ENCODE measurements at regions not wholly inside any gene's neighbourhood (a gene's known extent, or its start where the extent isn't known, plus 50 kb on each side); places are given as distances from the start of the nearest gene placed in this dataset.
"Not testable (repeated sequence)": the region's sequence is repeated elsewhere in the genome, so short reads cannot be mapped to it uniquely, and the experiment has no call there.

- DNase-seq (ENCODE audit: low read depth in 2 of 3, low spot score in 2 of 3), result not testable (repeated sequence)
Measured at GRCh38 chr10:42533866-42534265, 104.5 kb downstream of the ZNF33B start.

GRCh38 chr10:42532996-42533395, 105.4 kb downstream of the ZNF33B start:
- no peak for DNase-seq (ENCODE audit: low read depth in 2 of 3, low spot score in 2 of 3)

DNA sequence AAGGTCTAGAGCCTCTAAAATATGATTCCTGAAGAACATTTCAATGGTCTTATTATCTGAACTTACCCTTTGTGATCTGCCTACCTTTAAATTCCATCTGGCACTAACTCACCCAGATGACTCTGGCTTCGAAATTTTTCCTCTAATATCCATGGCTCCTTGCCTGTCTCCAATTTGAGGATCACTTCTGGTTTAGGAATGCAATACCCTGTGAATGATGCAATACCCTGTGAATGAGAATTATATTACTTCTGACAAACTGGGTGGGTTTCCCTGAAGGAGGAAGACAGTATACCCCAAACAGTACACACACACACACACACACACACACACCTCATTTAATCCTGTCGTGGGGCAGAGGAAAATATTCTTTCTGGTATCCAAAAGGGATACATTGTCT, 115.3 kb downstream of the ZNF33B start:
- DNase-seq (ENCODE audit: low read depth in 2 of 3, low spot score in 2 of 3), result no peak

GRCh38 chr10:42519761-42520460, 118.5 kb downstream of the ZNF33B start:
- no peak for DNase-seq (ENCODE audit: low read depth in 2 of 3, low spot score in 2 of 3)

GRCh38 chr10:42519079-42519478, 119.3 kb downstream of the ZNF33B start:
- no peak for DNase-seq (ENCODE audit: low read depth in 2 of 3, low spot score in 2 of 3)

DNA sequence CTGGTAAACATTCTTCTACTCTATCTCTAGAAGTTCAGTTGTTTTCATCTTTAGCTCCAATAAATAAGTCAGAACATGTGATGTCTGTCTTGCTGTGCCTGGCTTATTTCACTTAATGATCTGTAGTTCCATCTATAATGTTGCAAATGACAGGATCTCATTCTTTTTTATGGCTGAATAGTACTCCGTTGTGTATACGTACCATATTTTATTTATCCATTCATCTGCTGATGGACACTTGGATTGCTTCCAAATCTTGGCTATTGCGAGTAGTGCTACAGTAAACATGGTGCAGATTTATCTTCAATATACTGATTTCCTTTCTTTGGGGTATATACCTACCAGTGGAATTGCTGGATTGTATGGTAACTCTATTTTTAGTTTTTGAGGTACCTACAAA, 124.4 kb downstream of the ZNF33B start:
- no peak for DNase-seq (ENCODE audit: low read depth in 2 of 3, low spot score in 2 of 3)

DNA sequence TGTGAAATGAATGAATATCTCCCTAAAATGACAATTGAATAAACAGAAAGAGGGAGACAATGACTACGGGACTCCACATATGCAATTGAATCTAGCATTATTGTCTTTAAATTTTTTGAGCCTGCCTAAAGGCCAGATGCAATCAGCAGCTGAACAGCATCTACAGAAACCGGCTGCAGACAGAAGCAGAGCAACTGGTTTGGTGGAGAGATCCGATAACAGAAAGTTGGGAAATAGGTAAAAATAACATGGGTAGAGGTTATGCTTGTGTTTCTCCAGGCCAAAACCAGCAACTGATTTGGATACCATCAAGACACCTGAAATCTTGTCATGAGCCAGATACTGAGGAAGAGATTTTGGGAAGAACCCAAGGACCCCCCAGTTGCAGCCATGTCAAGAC, 146.6 kb downstream of the ZNF33B start:
- no peak for DNase-seq (ENCODE audit: low read depth in 2 of 3, low spot score in 2 of 3)

DNA sequence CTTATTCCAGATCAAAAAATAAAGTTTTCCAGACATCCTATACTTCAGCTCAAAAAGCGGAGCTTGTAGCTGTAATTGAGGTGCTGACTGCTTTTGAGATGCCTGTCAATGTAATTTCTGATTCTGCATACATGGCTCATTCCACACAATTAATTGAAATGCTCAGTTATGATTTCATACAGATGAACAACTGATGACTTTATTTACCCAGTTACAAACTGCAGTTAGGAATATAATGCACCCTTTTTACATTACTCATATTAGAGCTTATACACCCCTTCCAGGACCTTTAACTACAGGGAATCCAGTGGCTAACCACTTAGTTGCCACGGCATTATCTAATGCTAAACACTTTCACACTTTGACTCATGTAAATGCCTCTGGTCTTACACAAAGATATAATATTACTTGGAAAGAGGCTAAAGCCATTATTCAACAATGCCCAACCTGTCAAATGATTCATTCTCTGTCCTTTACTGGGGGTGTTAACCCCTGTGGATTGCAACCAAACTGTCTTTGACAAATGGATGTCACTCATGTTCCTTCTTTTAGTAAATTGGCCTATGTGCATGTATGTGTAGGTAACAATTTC, 147.3 kb downstream of the ZNF33B start:
- DNase-seq (ENCODE audit: low read depth in 2 of 3, low spot score in 2 of 3), result no peak

DNA sequence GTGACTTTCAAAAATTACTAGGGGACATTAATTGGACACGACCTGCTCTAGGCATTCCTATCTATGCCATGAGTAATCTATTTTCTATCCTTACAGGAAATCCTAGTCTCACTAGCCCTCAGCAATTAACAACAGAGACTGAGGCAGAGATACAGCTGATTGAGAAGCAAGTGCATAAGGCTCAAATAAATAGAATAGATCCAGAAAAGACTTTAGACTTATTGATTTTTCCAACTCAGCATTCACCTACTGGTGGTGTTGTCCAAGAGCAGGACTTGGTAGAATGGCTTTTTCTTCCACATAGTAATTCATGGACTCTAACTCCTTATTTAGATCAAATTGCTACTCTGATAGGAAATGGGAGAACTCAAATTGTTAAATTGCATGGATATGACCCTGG, 148.0 kb downstream of the ZNF33B start:
- no peak for DNase-seq (ENCODE audit: low read depth in 2 of 3, low spot score in 2 of 3)

- DNase-seq (ENCODE audit: low read depth in 2 of 3, low spot score in 2 of 3), result no peak
Measured at GRCh38 chr10:42488416-42488815, 150.0 kb downstream of the ZNF33B start.

GRCh38 chr10:42482411-42482810, 156.0 kb downstream of the ZNF33B start:
- DNase-seq (ENCODE audit: low read depth in 2 of 3, low spot score in 2 of 3), result no peak

- DNase-seq (ENCODE audit: low read depth in 2 of 3, low spot score in 2 of 3), result no peak
Measured at GRCh38 chr10:42479057-42479456, 159.3 kb downstream of the ZNF33B start.

- no peak for DNase-seq (ENCODE audit: low read depth in 2 of 3, low spot score in 2 of 3)
Measured at GRCh38 chr10:42477170-42477569, 161.2 kb downstream of the ZNF33B start.

- DNase-seq (ENCODE audit: low read depth in 2 of 3, low spot score in 2 of 3), result no peak
Measured at GRCh38 chr10:42476101-42476500, 162.3 kb downstream of the ZNF33B start.

DNA sequence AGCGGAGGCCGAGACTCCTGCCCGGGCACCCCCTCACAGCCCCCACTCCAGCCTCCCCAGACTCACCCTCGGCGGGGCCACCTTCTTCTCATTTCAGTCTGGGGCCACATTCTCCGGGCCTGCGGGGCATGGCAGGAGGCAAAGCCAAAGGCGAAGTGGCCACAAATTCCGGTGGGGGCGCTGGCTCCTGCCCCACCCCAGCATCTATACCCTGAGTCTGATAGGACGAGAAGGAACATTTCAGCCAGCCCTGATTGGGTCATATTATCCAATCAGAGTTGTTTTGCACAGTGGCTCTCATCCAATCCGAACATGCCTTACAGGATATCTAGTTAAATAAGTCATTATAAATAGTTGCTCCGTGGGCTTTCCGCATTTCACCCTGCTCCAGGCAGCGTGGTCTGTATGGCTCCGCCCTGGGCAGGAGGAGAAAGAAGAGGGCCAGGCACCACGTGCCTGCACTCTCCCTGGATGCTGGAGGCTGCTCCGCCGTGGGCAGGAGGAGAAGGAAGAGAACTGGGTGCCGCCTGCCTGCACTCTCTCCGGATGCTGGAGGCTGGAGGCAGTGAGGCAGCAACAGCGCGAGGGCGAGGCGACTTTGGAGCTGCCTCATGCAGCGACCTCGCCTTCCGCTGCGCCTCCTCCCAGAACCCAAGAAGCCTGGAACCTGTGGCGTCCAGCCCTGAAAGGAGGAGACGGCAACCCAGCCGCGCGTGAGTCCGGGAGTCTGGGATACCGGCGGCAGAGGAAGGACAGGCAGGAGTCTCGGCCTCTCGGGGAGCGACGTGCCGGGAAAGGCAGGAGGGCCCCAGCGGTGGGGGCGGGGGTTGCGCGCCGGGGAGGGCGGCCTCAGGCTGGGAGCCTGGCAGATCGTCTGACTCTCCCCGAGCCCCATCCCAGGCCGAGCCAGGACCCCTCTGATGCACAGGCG, 162.9 kb downstream of the ZNF33B start:
- no peak for DNase-seq (ENCODE audit: low read depth in 2 of 3, low spot score in 2 of 3)

DNA sequence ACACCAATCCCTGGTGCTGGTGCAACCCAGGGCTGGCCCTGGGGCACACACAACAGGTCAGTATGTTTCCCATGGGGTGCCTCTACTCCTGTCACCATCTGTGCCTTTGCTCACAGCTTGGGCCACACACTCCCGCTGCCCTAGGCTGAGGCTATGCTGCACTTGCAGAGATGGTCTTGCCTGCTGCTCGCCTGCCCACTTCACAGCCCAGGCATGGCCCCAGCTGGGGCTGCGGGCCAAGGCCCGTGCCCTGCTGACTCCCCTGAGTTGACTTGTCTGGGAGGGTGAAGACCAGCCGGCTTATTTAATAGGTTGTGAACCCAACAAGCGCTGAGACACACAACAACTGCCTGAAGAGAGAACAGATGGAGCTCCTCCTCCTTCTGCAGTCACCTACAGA, 184.1 kb downstream of the ZNF33B start:
- DNase-seq (ENCODE audit: low read depth in 2 of 3, low spot score in 2 of 3), result no peak

DNA sequence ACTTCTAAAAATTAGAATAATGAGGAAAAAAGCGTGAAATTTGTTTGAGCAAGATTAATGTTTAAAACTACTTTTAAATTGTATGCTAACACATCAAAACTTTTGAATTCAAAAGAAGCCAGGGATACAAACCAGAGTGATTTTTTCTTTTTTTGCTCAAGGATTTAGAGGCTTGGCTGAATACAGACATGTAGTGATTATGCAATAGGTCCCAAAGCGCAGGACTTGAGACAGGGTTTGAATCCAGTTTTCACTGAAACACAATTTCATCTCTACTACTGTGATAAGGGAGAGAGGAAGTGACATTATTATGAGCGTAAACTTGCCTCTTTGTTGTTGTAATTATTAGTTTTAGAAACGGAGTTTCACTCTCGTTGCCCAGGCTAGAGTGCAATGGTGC, 207.3 kb downstream of the ZNF33B start:
- no peak for DNase-seq (ENCODE audit: low read depth in 2 of 3, low spot score in 2 of 3)

- peak in 1 of 3 donors; percentile 13 for DNase-seq (ENCODE audit: low read depth in 2 of 3, low spot score in 2 of 3)
Measured at GRCh38 chr10:42428534-42428933, 209.8 kb downstream of the ZNF33B start.

GRCh38 chr10:42422911-42423310, 215.5 kb downstream of the ZNF33B start:
- no peak for DNase-seq (ENCODE audit: low read depth in 2 of 3, low spot score in 2 of 3)

DNA sequence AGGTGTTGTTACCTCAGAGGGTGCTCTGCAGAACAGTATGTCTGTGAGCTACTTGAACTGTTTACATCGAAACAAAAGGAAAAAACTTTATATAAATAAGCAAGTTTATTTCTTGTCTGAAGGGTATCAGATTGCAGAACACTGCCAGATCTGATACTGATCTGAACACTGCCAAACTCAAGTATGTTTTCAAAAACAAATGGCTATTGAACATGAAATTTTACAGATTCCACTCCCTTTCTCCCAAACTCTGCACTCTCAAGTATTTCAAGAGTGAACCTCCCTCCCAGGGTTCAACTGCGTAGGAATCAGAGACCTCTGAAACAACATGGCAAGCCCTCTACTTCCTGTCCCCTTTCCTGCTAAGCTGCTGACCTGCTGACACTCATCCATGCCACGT, 216.6 kb downstream of the ZNF33B start:
- DNase-seq (ENCODE audit: low read depth in 2 of 3, low spot score in 2 of 3), result no peak

GRCh38 chr10:42419789-42420188, 218.6 kb downstream of the ZNF33B start:
- DNase-seq (ENCODE audit: low read depth in 2 of 3, low spot score in 2 of 3), result no peak

Measured in hematopoietic multipotent progenitor cell (in vitro differentiated cells).